Chondrocyte (in vitro differentiated cells): ENCODE measurements at regions not wholly inside any gene's neighbourhood (a gene's known extent, or its start where the extent isn't known, plus 50 kb on each side); places are given as distances from the start of the nearest gene placed in this dataset.
A peak's percentile ranks its signal among the peaks of the same experiment; 100 is the strongest.

Experiments used
- DNase-seq: peaks from one replicate; pipeline ENCODE4 v3.0.0; 2021; ENCODE audit warnings: mixed read lengths, low spot score
- H3K27ac Mint-ChIP-seq: one replicate; pipeline ENCODE4 v1.8.0; 2021; ENCODE audit warnings: mild to moderate bottlenecking, moderate library complexity, mixed read lengths; ENCODE audit not compliant: unreplicated experiment
- H3K27me3 Mint-ChIP-seq: 2 replicates; pipeline ENCODE4 v1.8.0; 2021; ENCODE audit warnings: low read depth, mixed read lengths
- H3K36me3 Mint-ChIP-seq: 2 replicates; pipeline ENCODE4 v1.8.0; 2021; ENCODE audit warnings: low read depth, mixed read lengths
- H3K4me1 Mint-ChIP-seq: 2 replicates; pipeline ENCODE4 v1.8.0; 2021; ENCODE audit warnings: low read depth, mild to moderate bottlenecking, mixed read lengths
- H3K4me3 Mint-ChIP-seq: one replicate; pipeline ENCODE4 v1.8.0; 2021; ENCODE audit warnings: mild to moderate bottlenecking, moderate library complexity, mixed read lengths; ENCODE audit not compliant: unreplicated experiment
- H3K9me3 Mint-ChIP-seq: 2 replicates; pipeline ENCODE4 v1.8.0; 2021; ENCODE audit warnings: low read depth, mixed read lengths
- TF ChIP-seq, protein P1 (sequence below): fragments of 200-600 bp; sonication (generic); IDR thresholded peaks from 2 replicates; pipeline ENCODE4 v1.5.0; 2021; ENCODE audit warnings: antibody characterized with exemption, mild to moderate bottlenecking, moderate library complexity

DNA sequence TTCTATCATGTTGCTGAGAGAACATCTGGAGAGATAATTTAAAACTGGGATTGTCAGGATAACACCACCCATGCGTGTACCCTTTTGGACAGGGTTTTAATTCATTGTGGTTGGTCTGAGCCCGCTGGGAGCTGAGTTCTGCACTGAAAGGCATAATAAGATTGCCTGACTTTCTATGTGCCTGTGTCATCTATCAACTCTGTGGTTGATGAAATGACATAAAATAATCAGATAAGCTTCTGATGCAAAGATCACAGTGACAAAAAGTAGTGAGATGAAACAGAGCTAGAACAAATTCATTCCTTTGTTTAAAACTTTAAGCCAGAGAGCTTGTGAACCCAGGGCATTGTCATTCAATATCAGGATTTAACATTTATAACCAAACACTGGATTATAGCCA lies 98.7 kb downstream of the BBS10 start:
- H3K9me3 Mint-ChIP-seq: no peaks in the 10 kb centered on the region
- no peaks in the 10 kb centered on the region for H3K36me3 Mint-ChIP-seq
- H3K4me3 Mint-ChIP-seq: no peak overlapping the region
- no peak overlapping the region for H3K27ac Mint-ChIP-seq
- no peaks in the 10 kb centered on the region for H3K27me3 Mint-ChIP-seq
- TF ChIP-seq, protein P1, sequence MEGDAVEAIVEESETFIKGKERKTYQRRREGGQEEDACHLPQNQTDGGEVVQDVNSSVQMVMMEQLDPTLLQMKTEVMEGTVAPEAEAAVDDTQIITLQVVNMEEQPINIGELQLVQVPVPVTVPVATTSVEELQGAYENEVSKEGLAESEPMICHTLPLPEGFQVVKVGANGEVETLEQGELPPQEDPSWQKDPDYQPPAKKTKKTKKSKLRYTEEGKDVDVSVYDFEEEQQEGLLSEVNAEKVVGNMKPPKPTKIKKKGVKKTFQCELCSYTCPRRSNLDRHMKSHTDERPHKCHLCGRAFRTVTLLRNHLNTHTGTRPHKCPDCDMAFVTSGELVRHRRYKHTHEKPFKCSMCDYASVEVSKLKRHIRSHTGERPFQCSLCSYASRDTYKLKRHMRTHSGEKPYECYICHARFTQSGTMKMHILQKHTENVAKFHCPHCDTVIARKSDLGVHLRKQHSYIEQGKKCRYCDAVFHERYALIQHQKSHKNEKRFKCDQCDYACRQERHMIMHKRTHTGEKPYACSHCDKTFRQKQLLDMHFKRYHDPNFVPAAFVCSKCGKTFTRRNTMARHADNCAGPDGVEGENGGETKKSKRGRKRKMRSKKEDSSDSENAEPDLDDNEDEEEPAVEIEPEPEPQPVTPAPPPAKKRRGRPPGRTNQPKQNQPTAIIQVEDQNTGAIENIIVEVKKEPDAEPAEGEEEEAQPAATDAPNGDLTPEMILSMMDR: no peak
- DNase-seq: no peak
- H3K4me1 Mint-ChIP-seq: peaks cover 27% of the 10 kb centered on the region

DNA sequence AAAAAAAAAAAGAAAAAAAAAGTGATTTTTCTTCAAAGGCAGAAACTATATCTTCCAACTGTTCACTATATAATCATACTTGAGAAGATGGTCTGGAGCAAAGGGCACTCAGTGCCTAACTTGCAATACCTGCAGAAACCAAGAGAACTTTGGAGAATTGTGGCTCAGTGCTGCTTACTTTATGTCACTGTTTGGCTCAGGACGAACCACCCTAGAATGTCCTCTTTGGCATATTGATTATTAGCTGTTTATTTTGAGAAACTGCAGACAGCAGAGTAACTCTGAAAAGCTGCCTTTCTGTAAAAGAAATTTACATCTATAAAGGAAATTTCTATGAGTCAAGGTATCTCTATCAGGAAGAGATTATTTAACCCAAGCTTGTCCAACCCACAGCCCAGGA lies 100.2 kb downstream of the BBS10 start:
- Mint-ChIP-seq H3K27me3 (no peaks in the 10 kb centered on the region), H3K9me3 (no peaks in the 10 kb centered on the region), H3K36me3 (no peaks in the 10 kb centered on the region), H3K4me3 (no peak overlapping the region), H3K4me1 (peaks cover 36% of the 10 kb centered on the region), H3K27ac (no peak overlapping the region)
- TF ChIP-seq, protein P1: no peak
- DNase-seq: no peak

DNA sequence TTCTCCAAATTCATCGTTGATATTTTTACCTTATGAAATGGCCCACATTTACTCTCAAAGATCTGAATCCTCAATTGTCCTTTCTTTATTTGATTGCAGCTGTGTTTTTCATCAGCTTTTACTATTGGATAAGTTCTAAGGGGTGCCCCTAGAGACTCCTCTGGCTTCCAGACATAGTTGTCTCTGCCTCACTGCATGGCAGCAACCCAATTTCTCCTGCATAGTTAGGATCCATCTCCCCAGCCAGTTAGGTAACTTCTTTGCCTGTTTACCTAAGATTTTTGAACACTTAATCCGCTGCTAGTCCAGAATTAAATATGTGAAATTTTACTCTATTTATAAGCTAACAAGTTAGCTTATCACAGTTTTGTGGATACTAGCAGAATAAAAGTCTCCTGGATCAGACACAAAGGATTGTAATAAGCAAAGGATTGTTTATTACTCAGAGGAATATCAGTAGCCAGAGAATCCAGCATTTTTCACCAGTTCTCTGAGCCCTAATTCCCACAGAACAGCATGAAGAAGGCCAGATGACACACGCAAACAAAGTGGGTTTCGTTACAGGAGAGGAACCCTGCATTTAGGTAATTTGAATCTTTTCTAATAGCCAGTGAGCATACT lies 101.1 kb downstream of the BBS10 start:
- Mint-ChIP-seq H3K4me3 (no peak overlapping the region), H3K9me3 (no peaks in the 10 kb centered on the region), H3K36me3 (no peaks in the 10 kb centered on the region), H3K27me3 (no peaks in the 10 kb centered on the region), H3K4me1 (peaks cover 43% of the 10 kb centered on the region), H3K27ac (peak overlapping the region; percentile 20)
- TF ChIP-seq, protein P1: no peak
- no peak for DNase-seq

DNA sequence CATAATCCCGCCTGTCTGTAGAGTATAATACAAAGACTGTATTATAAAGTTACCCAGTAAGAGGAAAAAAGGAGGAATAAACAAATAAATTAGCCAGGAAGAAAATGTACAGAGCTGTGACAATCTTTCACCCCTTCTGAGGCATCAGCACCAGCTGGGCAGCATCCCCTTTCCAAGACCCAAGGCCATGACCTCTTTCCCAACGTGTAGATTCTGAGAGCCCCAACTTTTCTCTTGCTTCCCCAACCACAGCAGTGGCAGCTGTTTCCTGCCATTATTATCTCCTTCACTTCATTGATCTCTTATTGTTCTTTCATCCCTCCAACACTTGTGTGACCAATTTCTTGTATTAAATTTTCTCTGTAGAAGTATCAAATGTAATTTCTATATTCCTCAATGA lies 101.6 kb downstream of the BBS10 start:
- TF ChIP-seq, protein P1: no peak
- Mint-ChIP-seq H3K27ac (no peak overlapping the region), H3K4me3 (no peak overlapping the region), H3K27me3 (no peaks in the 10 kb centered on the region), H3K4me1 (peaks cover 44% of the 10 kb centered on the region), H3K9me3 (no peaks in the 10 kb centered on the region), H3K36me3 (no peaks in the 10 kb centered on the region)
- DNase-seq: no peak

DNA sequence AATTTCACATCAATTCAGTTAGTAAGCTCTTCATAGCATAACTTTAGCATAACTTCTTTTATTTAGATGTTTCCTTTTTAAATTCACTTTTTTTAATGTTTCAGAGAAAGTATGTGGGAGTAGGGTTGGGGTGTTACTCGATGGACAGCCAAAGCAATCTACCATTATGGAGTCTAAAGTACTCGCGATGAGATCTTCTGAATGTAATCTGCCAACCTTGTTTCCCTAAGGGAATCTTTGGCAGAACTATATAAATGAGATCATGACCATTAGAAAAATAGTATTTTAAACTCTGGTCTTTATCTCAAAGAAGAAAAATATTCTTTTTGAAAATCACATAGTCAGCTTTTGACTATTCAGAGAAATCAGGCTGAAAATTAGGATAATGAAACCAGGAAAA lies 103.9 kb downstream of the BBS10 start:
- peaks cover 5% of the 10 kb centered on the region for H3K9me3 Mint-ChIP-seq
- peaks cover 35% of the 10 kb centered on the region for H3K4me1 Mint-ChIP-seq
- H3K4me3 Mint-ChIP-seq: no peak overlapping the region
- H3K27ac Mint-ChIP-seq: no peak overlapping the region
- DNase-seq: no peak
- peaks cover 3% of the 10 kb centered on the region for H3K36me3 Mint-ChIP-seq
- H3K27me3 Mint-ChIP-seq: no peaks in the 10 kb centered on the region
- TF ChIP-seq, protein P1: no peak
